GM21423 (cell line): ENCODE measurements at regions not wholly inside any gene's neighbourhood (a gene's known extent, or its start where the extent isn't known, plus 50 kb on each side); places are given as distances from the start of the nearest gene placed in this dataset.

Source experiments
- ATAC-seq: cut with Tn5 transposase; IDR thresholded peaks from one replicate; pipeline ENCODE4 v1.9.1; 2021; ENCODE audit warnings: mild to moderate bottlenecking, moderate library complexity; ENCODE audit not compliant: unreplicated experiment

DNA sequence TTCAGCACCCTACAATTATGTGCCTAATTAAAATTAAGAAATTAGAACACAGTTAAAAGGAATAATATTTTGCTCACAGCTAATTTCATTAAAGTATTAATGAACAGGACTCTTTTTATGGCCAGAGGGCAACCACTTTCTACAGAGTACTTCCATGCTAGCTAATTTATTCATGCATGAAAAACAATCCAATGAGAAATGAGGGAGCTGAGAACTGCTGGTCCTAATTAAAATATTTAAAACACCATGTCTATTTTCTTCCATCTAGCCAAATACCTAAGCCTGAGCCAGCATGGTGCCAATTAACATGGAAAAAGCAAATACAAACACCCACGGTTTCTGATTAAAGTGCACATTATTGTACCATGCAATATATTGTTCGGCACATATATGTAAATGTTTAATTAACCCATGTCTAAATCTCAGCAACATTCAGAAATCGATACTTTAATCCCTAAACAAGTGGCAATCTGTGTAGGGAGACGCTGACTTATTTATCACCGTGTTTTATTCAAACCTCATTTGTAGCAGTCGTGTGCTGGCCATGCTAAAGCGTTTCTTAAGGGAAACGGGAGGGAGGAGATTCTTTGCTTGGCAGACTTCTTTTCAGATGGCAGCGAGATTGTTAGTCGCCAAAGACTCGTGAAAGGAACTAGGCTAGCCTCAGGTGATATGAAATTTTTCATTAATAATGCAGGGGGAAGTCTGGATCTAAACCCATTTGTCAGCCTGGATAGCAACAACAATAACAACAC, 193.5 kb downstream of the ANXA2 start:
- ATAC-seq: no peak

DNA sequence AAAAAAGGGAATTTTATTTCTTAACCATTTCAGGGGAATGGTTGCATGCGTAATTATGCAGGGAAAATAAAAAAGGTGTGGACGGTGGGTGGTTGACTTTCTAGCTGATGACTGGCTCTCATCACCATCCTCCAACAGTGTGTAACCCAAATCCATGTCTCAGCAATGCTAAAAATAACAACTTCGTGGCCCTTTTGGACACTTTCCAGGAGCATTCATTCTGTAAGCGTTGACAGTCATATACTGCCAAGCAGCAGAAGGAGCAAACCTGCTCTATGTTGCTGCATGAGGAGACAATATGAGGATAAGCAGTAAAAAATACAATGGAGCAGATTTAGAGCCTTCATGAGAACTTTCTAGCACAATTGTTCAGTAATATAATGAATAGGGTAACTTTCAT, 189.1 kb downstream of the ANXA2 start:
- ATAC-seq: no peak

DNA sequence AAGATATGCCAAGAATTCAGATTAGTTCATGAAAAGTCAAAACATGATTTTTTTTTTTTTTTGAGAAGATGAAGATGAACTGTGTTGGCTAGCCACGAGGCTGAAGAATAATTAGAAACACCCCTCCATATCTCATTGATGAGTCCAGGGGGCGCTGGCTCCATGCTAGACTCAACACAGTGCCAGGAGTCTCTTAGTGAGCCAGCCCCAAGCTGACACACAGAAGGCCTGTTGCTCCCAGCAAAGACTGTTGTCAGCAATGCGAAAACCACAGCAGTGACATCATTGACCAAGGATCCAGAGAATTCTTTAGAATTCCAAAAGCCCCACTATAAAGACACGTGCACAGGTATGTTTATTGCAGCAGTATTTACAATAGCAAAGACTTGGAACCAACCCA, 185.2 kb downstream of the ANXA2 start:
- no peak for ATAC-seq

DNA sequence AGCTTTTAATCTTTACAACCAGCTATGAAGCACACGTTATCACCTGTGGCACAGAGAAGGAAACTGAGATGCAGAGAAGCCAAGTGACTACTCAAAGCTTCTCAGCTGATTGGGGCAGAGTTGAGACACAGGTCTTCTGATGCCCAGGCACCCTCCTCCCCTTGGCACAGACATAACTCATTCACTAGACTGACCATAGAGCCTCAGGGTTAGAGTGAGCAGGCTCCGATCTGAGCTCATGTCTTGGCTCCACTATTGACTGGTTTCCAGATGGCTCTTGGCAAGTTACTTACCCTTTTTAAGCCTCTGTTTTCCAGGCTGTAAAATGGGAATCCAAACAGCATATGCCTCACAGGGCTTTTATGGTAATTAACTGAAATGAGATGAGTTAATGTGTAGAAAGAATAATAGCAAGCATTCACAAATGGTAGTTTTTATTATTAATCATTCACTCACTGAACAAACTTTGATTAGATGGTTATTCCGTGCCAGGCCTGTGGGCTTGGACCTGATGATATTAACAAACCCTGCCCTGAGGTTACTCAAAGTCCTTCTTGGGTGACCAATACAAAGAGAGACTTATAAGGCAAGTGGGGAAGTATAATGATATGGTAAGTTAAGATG, 184.3 kb downstream of the ANXA2 start:
- no peak for ATAC-seq

DNA sequence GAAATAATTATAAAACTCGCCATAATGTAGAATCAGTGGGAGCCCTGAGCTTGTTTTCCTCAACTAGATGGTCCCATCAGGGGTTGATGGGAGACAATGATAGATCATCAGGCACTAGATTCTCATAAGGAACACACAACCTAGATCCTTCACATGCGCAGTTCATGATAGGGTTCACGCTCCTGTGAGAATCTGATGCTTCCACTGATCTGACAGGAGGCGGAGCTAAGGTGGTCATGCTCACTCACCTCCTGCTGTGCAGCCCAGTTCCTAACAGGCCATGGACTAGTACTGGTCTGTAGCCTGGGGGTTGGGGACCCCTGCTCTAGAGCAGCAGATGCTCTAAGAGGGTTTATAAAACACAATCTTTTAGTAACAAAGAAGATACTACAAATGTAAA, 183.6 kb downstream of the ANXA2 start:
- no peak for ATAC-seq

DNA sequence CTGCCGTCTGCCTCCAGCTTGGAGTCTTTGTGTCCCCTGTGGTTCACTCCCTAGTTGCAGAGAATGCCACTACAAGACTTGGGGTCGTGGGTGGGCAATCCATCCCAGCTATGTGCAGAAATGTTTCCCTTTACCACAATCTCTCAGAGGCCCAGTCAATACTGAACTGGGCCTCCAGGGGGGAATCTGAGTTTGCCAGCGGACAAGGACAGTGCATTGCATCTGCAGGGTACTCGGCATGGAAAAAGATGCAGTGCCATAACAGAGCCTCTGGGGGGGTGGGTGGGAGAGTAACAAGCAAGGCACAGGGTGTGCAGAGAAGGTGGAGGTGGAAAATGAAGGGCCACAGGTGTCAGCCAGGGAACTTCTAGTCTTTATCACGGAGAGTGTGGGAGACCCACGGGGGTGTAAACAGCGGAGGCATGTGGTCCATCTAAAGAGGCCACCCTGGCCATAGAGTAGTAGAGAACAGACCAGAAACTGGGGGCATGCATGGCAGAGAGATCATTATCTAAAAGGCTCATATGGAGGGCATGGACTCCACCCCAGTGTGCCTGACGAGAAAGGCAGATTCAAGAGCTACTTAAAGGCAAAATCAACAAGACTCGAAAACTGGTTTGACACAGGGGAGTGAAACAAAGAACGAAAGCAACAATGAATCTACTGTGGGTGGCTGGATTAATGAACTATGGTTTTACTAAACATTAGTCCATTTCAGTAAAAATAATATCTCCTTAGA, 182.4 kb downstream of the ANXA2 start:
- no peak for ATAC-seq

DNA sequence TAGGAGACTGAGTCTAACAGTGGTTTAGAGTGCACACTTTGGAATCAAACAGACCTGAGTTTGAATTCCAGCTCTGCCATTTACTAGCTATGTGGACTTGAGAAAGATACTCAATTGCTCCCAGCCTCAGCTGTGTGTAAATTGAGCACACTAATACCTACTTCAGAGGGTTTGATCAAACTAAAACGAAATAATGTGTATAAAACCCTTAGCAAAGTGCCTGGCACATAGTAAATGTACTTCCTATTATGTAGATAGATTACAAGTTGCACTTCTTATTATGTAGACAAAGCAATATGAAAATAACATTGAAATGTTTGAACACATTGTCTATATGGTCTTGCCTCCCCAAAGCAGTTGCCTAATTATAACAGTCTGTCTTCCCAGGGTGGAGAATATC, 180.6 kb downstream of the ANXA2 start:
- no peak for ATAC-seq

DNA sequence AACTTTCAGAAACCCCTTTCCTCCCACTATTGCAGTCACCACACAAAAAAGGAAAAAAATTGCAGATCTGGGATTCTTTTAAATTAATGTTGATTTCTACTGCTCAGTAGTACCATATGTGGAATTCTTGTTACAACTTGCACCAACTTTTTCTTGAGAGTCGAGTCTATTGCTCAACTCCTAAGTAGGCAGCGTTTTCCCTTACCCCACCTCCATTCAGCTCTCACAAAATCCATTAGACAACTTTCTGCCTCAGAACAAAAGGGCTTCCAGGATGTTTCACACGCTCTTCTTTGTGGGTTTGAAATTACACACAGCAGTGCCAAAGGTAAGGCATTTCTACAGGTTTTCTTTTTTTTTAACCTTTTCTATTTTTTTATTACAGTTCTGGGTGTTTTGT, 179.5 kb downstream of the ANXA2 start:
- no peak for ATAC-seq

DNA sequence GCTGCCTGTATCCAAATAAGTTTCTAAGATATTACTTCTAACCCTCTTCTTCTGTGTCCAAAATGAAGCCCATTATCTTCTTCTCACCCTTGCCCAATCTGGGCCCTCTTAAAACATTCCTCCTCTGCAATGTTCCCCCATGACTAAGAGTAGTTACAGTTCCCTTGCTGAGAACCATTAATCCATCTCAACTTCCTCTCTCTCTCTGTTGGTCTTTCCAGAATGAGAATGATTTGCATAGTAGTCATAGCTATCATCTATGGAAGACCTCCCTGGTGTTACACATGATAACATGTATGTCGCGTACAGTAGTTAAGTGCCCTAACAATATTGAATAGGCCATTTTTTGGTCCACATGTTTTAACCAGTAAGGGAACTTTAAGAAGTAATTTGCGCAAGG, 177.9 kb downstream of the ANXA2 start:
- no peak for ATAC-seq

DNA sequence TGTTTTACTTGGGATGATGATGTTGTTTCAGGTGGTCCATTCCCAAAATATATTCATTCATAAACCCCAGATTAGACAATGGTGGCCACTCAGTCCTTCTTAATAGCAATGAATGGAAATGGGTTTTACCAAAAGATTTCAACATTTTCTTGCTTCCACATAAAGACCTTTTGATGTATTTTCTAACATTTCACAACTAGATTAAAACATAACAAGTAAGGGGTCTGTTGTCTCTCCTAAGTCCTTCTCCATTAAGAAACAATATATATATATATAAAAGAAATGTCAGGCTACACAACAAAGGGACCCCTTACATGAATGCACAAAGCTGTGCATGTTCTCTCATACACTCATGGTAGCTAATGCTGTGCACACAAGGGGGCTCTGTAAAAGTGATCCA, 176.4 kb downstream of the ANXA2 start:
- ATAC-seq: no peak

DNA sequence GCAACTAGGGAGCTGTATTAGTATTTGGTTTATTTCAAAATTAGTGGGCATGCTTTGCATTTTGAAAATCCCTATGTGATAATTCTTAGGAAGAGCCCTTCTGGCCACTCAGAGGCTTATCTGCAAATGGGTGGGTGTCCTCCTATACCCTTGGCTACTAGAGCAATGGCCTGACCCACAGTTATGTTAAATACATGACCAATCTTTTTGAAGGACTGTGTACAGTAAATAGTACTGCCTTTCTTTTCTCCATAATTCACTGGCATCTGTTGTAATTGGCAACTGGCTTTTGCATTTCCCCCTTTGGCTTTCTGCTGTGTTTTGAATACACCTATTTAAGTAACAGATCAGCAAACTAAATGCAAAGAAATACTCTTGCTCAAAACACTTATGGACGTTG, 175.4 kb downstream of the ANXA2 start:
- no peak for ATAC-seq

DNA sequence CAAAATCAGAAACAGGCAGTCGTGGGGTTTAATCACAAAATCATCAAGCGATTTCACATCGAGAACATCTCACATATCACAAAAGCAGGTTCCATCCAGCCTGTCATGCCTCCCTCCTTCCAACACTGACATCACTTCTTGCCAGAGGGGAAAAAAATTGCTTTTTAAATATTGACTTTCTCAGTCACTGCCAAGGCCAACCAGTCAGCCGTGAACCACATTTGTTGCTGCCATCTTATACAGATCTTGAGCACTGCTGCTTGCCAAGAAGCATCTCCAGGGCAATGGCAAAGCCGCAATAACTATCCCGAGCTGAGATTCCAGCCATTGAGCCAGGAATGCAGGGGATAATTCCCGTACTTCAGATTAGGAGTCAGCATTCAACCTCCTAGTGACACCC, 174.6 kb downstream of the ANXA2 start:
- ATAC-seq: no peak

DNA sequence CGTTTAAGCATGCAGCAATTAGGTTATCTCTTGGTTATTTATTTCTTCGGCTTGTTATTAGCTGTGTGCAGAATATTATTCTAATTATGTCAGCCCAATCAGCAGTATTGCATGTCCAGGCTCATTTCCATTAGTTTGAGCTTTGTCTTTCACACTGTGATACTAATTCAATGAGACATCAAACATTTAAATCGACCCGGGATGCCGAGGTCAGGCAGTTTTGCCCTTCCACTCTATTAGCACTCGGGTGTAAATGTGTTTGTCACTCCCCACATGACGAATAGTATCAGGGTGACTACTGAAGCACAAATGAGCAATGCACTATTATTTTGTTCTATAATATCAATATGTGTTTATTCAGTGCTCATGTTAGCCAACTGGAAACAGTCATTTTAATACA, 170.9 kb downstream of the ANXA2 start:
- ATAC-seq: no peak

DNA sequence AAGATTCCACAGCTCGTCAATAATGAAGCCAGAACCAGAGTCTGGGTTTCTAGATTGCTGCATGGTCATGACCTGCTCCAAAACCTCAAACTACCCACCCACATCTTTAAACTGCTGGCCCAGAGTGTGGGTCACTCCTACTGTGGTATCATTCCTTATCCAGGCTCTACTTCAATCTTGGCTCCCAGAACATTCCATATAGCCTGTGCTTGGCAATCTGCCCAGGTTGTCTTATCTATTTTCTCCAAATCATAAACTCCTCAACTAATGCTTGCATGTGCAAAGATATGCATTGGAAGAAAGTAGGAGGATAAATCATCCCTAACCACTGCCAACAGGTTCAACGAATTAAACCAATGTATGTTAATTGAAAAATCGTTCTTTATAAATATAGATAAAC, 169.7 kb downstream of the ANXA2 start:
- ATAC-seq: no peak

DNA sequence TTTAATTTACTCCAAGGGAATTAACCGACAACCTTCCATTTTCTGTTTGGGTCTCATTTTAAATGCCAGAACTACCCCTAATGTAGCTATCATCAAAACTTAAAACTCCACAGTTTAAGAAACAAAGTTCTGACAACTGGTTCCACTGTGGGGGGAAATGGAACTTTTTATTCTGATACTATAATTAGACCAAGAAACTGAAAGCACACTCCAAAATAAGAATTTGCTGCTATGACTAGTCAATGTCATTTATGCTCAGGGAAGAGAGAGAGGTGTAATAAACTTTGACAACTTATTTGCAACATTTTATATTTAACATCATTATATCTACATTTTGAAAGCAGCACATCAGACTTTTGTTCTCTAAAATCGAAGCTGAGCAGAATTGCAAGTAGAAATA, 169.2 kb downstream of the ANXA2 start:
- no peak for ATAC-seq

DNA sequence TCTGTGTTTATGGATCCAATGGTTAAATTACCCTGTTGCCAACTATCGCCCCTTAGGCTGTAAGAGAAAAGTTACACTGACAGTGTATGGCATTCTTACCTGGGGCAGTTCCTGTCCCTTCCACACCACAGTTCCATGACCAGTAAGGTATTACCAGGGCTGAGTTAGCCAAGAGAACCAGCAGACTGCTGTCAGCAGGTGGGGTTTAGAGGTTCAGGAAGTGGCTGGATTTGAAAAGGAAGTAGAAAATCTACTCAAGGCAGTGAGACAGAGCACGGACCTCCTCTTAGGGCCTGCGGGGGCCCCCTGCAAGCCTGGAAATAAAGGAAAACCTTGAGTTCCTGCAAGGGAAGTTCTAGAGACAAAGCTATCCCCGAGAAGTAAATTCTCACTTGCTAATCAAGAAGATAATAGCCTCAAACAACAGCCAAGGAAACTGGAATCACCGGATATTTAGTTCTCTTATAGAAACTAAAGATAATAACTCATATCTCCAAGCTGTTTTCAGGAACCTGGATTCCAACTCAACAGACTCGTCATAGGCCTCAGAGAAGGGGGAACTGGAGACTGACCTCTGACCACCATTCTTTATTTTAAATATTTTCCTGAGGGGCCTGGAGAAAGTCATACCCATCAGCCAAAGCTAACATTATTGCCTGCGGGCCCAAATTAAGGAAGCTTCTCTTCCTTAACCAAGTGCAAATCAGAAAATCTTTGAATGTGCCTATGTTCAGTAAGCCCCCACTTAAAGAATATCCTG, 161.7 kb downstream of the ANXA2 start:
- no peak for ATAC-seq

DNA sequence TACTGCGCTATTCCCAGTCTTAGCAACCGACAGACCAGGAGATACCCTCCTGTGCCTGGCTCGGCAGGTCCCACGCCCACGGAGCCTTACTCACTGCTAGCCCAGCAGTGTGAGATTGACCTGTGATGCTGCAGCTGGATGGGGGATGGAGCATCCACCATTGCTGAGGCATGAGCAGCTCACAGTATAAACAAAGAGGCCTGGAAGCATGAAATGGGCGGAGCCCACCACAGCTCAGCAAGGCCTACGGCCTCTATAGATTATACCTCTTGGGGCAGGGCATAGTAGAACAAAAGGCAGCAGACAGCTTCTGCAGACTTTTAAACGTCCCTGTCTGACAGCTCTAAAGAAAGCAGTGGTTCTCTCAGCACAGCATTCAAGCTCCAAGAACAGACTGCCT, 160.3 kb downstream of the ANXA2 start:
- ATAC-seq: no peak

DNA sequence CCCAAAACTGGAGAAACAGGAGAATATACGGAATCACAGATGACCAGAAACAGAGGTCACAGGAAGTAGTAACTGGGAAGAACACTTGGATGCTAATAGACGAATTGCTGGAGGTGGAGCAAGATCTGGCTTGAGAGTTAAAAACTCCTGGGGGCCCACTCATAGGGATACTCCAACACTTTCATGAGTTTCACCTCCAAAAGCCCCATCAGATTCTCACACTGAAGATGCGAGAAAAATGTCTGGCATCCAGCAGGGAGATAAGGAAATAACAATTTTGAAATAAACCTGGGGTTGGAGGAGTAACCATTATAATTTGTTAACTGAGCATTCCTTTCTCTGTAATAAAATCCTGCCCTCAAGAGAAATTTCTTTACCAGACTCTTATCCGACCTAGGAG, 154.0 kb downstream of the ANXA2 start:
- no peak for ATAC-seq

DNA sequence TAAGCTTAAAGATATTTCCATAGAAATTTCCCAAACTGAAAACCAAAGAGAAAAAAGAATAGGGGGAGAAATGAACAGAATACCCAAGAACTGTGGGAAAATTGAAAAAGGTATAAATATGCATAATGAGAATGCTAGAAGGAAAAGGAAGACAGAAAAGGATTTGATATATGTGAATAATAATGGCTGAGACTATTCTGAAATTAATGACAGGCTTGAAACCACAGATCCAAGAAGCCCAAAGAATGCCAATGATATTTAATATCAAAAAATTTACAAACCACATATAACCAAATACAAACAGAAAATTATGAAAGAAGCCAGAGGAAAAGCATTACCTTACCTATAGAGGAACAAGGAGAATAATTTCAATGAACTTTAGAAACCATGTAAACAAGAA, 153.0 kb downstream of the ANXA2 start:
- ATAC-seq: no peak

DNA sequence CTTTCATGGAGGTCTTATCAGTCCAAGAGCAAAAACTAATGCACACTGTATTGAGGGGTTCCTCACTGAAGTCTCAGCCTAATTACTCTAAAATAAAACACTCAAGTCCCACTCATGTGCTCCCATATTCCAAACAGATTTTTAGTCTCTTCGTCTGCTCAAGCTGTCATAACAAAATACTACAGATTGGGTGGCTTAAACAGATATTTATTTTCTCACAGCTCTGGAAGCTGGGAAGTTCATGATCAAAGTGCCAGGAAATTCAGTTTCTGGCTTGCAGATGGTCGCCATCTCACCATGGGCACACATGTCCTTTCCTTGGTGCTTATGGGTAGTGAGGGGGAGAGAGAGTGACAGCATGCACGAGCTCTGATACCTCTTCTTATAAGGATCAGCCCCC, 147.5 kb downstream of the ANXA2 start:
- no peak for ATAC-seq

DNA sequence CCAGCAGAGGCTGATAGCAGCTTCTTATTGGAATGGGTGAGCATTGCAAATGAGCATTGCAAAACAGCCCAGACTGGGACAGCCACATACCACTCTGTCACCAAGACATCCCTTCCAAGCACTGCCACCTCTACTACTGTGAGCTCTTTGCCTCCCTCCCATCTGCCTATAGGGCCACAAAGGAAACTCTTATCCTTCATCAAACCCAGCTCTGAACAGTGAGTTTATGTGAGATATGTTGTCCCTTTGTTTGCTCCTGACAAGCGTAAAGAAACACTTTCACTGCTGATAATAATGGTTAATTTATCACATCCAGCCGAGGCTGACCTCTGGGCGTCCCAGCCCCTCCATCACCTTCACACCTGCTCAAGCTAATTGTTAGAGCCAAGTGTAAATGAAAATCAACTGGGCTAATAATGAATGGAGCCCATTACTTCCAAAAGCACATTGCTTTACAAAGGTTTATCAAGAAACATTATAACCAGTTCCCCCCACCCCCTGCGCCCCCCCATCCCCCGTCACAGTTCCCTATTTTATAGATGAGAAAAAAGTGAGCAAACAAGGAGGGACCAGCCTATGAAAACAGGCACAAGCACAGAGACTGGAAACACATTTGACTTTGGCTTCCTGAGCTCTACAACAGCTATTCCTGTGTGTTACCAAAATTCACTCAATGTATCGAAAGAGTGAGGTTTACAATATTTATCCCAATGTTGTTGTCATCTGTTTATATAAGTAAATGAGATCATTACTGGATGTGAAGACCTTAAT, 146.3 kb downstream of the ANXA2 start:
- ATAC-seq: no peak
